ENCODE measurements at regions not wholly inside any gene's neighbourhood (a gene's known extent, or its start where the extent isn't known, plus 50 kb on each side); places are given as distances from the start of the nearest gene placed in this dataset.

DNA sequence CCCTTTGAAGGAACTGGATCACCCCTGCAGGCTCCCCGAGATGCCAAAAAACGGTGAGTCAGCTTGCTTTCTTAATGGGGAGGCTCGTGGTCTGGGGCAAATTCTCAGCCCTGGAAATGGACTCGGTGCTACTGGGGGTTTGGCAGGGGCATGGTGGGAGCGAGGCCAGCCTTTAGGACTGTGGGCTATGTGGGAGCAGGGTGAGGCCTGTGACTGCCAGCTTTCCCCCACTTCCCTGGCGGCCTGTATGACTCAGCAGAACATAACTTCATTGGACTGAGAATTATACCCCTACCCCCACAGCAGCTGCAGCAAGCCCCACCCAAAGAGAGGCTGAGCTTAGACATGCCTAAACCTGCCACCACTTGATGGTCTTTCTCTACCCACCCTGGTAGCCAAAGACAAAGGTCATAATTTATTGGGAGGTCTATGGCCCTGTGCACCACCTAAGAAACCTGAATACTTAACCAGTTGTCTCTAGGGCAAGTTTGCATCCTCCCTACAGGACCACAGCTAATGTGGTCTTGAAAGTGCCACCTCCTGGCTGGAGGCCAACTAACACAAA, 325.3 kb downstream of the TLE1 start:
- H3K4me1 ChIP-seq: peaks cover under 1% of the 10 kb centered on the region
- intact Hi-C loops (cut with DNase I): no loop called here
- no peak overlapping the region for H3K4me3 ChIP-seq
- H3K36me3 ChIP-seq (ENCODE audit: insufficient read depth in 1 of 2, low read depth in 1 of 2): peaks cover 0 to 3% of the 10 kb centered on the region in 2 donors
- no peaks in the 10 kb centered on the region for H3K27me3 ChIP-seq (ENCODE audit: insufficient read depth in 3 of 3, low read length in 2 of 3)
- ATAC-seq: no peak
- H3K27ac ChIP-seq: no peak overlapping the region
- WGBS, 3 donors: 90 to 98% (median 90%) methylated on average over 6 of the region's 6 CpGs
- TF ChIP-seq, protein P1, sequence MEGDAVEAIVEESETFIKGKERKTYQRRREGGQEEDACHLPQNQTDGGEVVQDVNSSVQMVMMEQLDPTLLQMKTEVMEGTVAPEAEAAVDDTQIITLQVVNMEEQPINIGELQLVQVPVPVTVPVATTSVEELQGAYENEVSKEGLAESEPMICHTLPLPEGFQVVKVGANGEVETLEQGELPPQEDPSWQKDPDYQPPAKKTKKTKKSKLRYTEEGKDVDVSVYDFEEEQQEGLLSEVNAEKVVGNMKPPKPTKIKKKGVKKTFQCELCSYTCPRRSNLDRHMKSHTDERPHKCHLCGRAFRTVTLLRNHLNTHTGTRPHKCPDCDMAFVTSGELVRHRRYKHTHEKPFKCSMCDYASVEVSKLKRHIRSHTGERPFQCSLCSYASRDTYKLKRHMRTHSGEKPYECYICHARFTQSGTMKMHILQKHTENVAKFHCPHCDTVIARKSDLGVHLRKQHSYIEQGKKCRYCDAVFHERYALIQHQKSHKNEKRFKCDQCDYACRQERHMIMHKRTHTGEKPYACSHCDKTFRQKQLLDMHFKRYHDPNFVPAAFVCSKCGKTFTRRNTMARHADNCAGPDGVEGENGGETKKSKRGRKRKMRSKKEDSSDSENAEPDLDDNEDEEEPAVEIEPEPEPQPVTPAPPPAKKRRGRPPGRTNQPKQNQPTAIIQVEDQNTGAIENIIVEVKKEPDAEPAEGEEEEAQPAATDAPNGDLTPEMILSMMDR (IDR thresholded peaks at IDR 0.05): no peak
- DNase-seq: no peak
- no peaks in the 10 kb centered on the region for H3K9me3 ChIP-seq

DNA sequence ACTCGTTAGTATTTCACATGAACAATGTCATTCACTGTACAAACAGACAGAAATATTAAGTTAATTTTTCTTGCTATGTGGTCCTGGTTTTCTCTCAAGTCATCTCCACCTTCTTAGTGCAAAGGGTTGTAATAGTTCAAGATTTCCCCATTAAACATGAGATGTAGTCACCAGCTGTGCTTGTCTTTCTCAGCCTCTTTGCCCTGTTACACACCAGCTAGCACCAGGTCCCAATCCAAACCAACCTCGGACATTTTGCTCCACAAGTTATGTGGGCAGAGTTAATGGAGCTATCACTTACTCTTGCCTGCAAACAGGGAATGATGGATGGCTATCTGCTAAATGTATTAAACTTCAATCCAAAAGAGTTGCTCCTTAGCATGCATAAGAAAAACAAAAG, 328.1 kb downstream of the TLE1 start:
- intact Hi-C loops (cut with DNase I): no loop called here
- ATAC-seq (no peak), DNase-seq (no peak)
- H3K27ac ChIP-seq: no peak overlapping the region
- H3K4me1 ChIP-seq: peaks cover 6% of the 10 kb centered on the region
- H3K9me3 ChIP-seq: no peaks in the 10 kb centered on the region
- no peaks in the 10 kb centered on the region for H3K27me3 ChIP-seq (ENCODE audit: insufficient read depth in 3 of 3, low read length in 2 of 3)
- TF ChIP-seq, protein P1 (IDR thresholded peaks at IDR 0.05): no peak
- no peaks in the 10 kb centered on the region for H3K36me3 ChIP-seq (ENCODE audit: insufficient read depth in 1 of 2, low read depth in 1 of 2)
- H3K4me3 ChIP-seq: no peak overlapping the region
- 54 to 71% (median 55%) methylated on average over 2 of the region's 2 CpGs for WGBS, 3 donors

- 92 to 96% (median 94%) methylated on average over 2 of the region's 2 CpGs for WGBS, 3 donors
- Histone ChIP-seq H3K4me1 (no peaks in the 10 kb centered on the region), H3K4me3 (no peak overlapping the region), H3K27ac (no peak overlapping the region), H3K27me3 (ENCODE audit: insufficient read depth in 3 of 3, low read length in 2 of 3) (no peaks in the 10 kb centered on the region), H3K36me3 (ENCODE audit: insufficient read depth in 1 of 2, low read depth in 1 of 2) (no peaks in the 10 kb centered on the region), H3K9me3 (no peaks in the 10 kb centered on the region)
- DNase-seq (no peak), ATAC-seq (no peak)
- TF ChIP-seq, protein P1 (IDR thresholded peaks at IDR 0.05): no peak
- intact Hi-C loops (cut with DNase I): no loop called here
Observed at GRCh38 chr9:81351166-81351565, 338.2 kb downstream of the TLE1 start.

GRCh38 chr9:81344366-81344765, 345.0 kb downstream of the TLE1 start:
- H3K27ac ChIP-seq: no peak overlapping the region
- WGBS, 3 donors: 75 to 90% (median 89%) methylated on average over 3 of the region's 3 CpGs
- no peaks in the 10 kb centered on the region for H3K4me1 ChIP-seq
- no peaks in the 10 kb centered on the region for H3K27me3 ChIP-seq (ENCODE audit: insufficient read depth in 3 of 3, low read length in 2 of 3)
- DNase-seq (no peak), ATAC-seq (no peak)
- intact Hi-C loops (cut with DNase I): no loop called here
- TF ChIP-seq, protein P1 (IDR thresholded peaks at IDR 0.05): no peak
- H3K36me3 ChIP-seq (ENCODE audit: insufficient read depth in 1 of 2, low read depth in 1 of 2): no peaks in the 10 kb centered on the region
- H3K4me3 ChIP-seq: no peak overlapping the region
- H3K9me3 ChIP-seq: no peaks in the 10 kb centered on the region

DNA sequence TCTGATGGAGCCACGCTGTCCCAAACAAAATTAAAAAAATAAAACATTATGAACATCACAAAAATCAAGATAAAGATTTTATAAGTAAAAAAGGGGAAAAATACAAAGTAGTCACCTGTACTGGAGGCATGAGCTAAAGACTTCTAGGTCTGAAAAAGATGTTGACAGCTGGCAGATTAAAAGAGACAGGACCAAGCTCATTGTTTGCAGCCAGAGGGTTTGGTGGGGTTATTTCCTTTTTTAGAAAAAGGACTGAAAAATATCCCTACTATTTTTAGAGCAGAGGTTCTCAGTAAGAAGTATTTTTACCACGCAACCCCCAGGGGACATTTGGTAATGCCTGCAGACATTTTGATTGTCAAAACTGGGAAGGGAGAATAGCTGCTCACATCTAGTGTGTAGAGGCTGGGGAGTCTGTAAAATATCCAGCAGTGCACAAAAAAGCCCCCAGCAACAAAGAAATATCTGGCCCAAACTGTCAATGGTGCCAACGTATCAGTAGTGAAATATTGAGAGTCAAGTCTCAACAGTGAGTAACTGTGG, 353.4 kb downstream of the TLE1 start:
- Histone ChIP-seq H3K4me1 (no peaks in the 10 kb centered on the region), H3K27me3 (ENCODE audit: insufficient read depth in 3 of 3, low read length in 2 of 3) (no peaks in the 10 kb centered on the region), H3K4me3 (no peak overlapping the region), H3K27ac (no peak overlapping the region), H3K36me3 (ENCODE audit: insufficient read depth in 1 of 2, low read depth in 1 of 2) (no peaks in the 10 kb centered on the region), H3K9me3 (peaks cover 11% of the 10 kb centered on the region)
- DNase-seq (no peak), ATAC-seq (no peak)
- TF ChIP-seq, protein P1 (IDR thresholded peaks at IDR 0.05): no peak
- intact Hi-C loops (cut with DNase I): no loop called here
- WGBS, 3 donors: 74 to 82% (median 78%) methylated on average over 3 of the region's 3 CpGs
